H1 (cell line): ENCODE measurements at regions not wholly inside any gene's neighbourhood (a gene's known extent, or its start where the extent isn't known, plus 50 kb on each side); places are given as distances from the start of the nearest gene placed in this dataset.

Experiments used
- EGR1 ChIP-seq: IDR thresholded peaks from 2 replicates; pipeline ENCODE4 v1.6.1; 2011; ENCODE audit warnings: low read depth, low read length, borderline replicate concordance
- HDAC6 ChIP-seq: IDR thresholded peaks from one replicate; pipeline ENCODE4 v1.7.1; 2012; ENCODE audit warnings: low read depth, mild to moderate bottlenecking, inconsistent platforms, low read length, moderate library complexity
- NANOG ChIP-seq: IDR thresholded peaks from 2 replicates; pipeline ENCODE4 v1.6.1; 2011; ENCODE audit warnings: low read length, low read depth, mild to moderate bottlenecking, inconsistent platforms; ENCODE audit not compliant: insufficient read depth, poor library complexity, severe bottlenecking
- POLR2A ChIP-seq, 2 experiments: IDR thresholded peaks; 1 replicate in 1 of 2; 2 replicates in 1 of 2; pipeline ENCODE4 v1.6.1; 2011; ENCODE audit warnings: low read depth in 2 of 2, low read length in 2 of 2, mild to moderate bottlenecking in 2 of 2; ENCODE audit errors: control extremely low read depth in 1 of 2
- RFX5 ChIP-seq: IDR thresholded peaks from 2 replicates; pipeline ENCODE4 v1.6.1; 2011; ENCODE audit warnings: low read depth, low read length, improper control_type of control experiment, borderline replicate concordance
- SP2 ChIP-seq: IDR thresholded peaks from 2 replicates; pipeline ENCODE4 v1.6.1; 2012; ENCODE audit warnings: mild to moderate bottlenecking, low read length, inconsistent platforms
- TCF12 ChIP-seq: IDR thresholded peaks from 2 replicates; pipeline ENCODE4 v1.6.1; 2011; ENCODE audit warnings: low read depth, mild to moderate bottlenecking, low read length

DNA sequence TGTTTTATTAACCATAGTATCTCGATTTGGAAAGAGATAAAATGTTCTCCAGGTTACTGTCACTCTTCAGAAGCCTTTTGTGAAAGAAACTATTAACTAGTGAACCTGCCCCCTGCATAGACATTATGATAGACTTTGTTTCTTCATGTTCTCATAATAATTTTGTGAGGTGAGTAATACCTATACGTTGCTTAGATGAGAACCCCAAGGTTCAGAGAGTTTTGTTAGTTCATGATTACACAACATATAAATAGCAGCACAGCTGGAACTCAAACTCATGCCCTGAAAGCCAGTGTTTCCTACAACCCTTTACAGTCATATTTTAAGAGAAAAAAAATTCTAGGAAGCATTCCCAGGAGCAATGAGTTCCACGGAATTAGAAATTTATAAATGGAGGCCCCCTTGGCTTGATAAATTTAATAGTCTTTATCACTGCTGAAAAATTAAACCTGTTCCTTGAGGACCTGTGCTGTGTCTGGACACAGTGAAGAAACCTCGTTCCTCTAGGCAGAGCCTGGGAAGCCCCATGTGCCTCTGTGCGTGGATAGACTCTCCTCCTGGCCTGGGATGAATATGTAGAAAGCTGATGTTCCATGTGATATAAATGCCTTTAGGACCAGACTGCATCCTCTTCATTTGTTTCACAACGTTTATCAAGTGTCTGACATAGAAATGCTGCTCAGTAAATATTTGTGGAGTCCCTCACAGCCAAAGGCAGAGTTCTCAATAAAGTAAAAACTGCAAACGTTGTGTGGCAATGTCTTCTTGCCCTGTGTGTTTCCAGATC, 1257.0 kb upstream of the GYPC start (continued):
- TF ChIP-seq SP2 (no peak), RFX5 (no peak), EGR1 (no peak), HDAC6 (no peak), POLR2A (IDR thresholded peaks at IDR 0.05; ENCODE audit: control extremely low read depth in 1 of 2, low read depth in 2 of 2, low read length in 2 of 2) (no peak), TCF12 (no peak), NANOG (no peak)
- TF ChIP-seq, all 59 proteins: peak for 0
